K562 (cell line): ENCODE measurements at regions not wholly inside any gene's neighbourhood (a gene's known extent, or its start where the extent isn't known, plus 50 kb on each side); places are given as distances from the start of the nearest gene placed in this dataset.

Experiments used
- ATAC-seq: fragments of 200-7000 bp; cut with Tn5 transposase; 3 replicates; pipeline ENCODE4 v1.9.1; 2020; ENCODE audit warnings: moderate library complexity
- BruUV-seq: library from RNA; stranded (reverse); fragments of 400-500 nt; replicated peaks from 2 replicates; lab custom pipeline; 2021; lab: Mats Ljungman, UMichigan
- CTCF ChIA-PET: fragments of 300-600 bp; formaldehyde crosslinking; extraction: SDS; loops from one replicate; lab custom pipeline; 2021; ENCODE audit warnings: low intra/inter-chr PET ratio; lab: Yijun Ruan, JAX
- POLR2A ChIA-PET: fragments of 300-600, 350-650 bp; sonication (Branson Sonifier 250); formaldehyde crosslinking; extraction: SDS; loops from one replicate; lab custom pipeline; 2021; ENCODE audit warnings: antibody characterized with exemption, inconsistent platforms; lab: Yijun Ruan, JAX
- DNase-seq, 4 experiments: peaks; one replicate each; pipeline versions ENCODE4 v3.0.0 to v3.0.0-alpha.2; 2011 to 2018; ENCODE audit warnings: low spot score in 3 of 4, mixed read lengths in 3 of 4; ENCODE audit errors: extremely low read depth in 1 of 4
- FAIRE-seq: peaks from 2 replicates; lab custom pipeline; 2011; peaks lifted over from hg19 to GRCh38; lab: Jason Lieb, UNC
- H2AFZ ChIP-seq: 2 replicates; pipeline ENCODE4 v1.6.0; 2011; ENCODE audit warnings: low read depth, low read length, control low read depth, inconsistent platforms
- H3K27ac ChIP-seq: fragments of 200-600 bp; 3 replicates; pipeline ENCODE4 v1.8.0; 2011; ENCODE audit warnings: low read depth, mild to moderate bottlenecking, control low read depth, inconsistent platforms, low read length, moderate library complexity, mixed read lengths; ENCODE audit errors: extremely low read depth
- H3K27me3 ChIP-seq, 2 experiments: fragments of 300-600 bp in 1 of 2; 2 replicates in 1 of 2; 3 replicates in 1 of 2; pipeline versions ENCODE4 v1.6.0 to v1.8.0; 2011; ENCODE audit warnings: inconsistent platforms in 2 of 2, low read length in 2 of 2, mild to moderate bottlenecking in 1 of 2, mixed read lengths in 1 of 2, moderate library complexity in 1 of 2; ENCODE audit not compliant: control insufficient read depth in 2 of 2, insufficient read depth in 2 of 2
- H3K36me3 ChIP-seq: fragments of 300-600 bp; 3 replicates; pipeline ENCODE4 v1.8.0; 2011; ENCODE audit warnings: mild to moderate bottlenecking, low read length, inconsistent platforms; ENCODE audit not compliant: control insufficient read depth, insufficient read depth
- H3K4me1 ChIP-seq, 2 experiments: fragments of 200-600 bp in 1 of 2; replicated peaks in 1 of 2; 2 replicates in 1 of 2; 3 replicates in 1 of 2; pipeline versions ENCODE4 v1.5.1 to v1.8.0; 2011; ENCODE audit warnings: inconsistent platforms in 2 of 2, low read length in 2 of 2, mild to moderate bottlenecking in 1 of 2, mixed read lengths in 1 of 2, moderate library complexity in 1 of 2; ENCODE audit not compliant: control insufficient read depth in 2 of 2, insufficient read depth in 2 of 2
- H3K4me2 ChIP-seq: 2 replicates; pipeline ENCODE4 v1.6.1; 2011; ENCODE audit warnings: low read length, control low read depth, inconsistent platforms, mixed read lengths; ENCODE audit not compliant: insufficient read depth
- H3K4me3 ChIP-seq: fragments of 200-600 bp; sonication (generic), shearing (Covaris generic); 2 replicates; pipeline ENCODE4 v1.5.1; 2016; ENCODE audit warnings: control low read depth, inconsistent platforms
- H3K79me2 ChIP-seq: fragments of 200-600 bp; 3 replicates; pipeline ENCODE4 v1.8.0; 2011; ENCODE audit warnings: low read length, inconsistent platforms; ENCODE audit not compliant: control insufficient read depth, insufficient read depth
- H3K9ac ChIP-seq, 2 experiments: 2 replicates each; pipeline versions ENCODE4 v1.6.0 to v1.6.1; 2011; ENCODE audit warnings: low read depth in 2 of 2, low read length in 2 of 2, control low read depth in 1 of 2, inconsistent platforms in 1 of 2, mild to moderate bottlenecking in 1 of 2, mixed read lengths in 1 of 2; ENCODE audit not compliant: insufficient read depth in 1 of 2
- H3K9me1 ChIP-seq: one replicate; pipeline ENCODE4 v1.6.0; 2011; ENCODE audit warnings: inconsistent platforms, mild to moderate bottlenecking, low read length, moderate library complexity; ENCODE audit not compliant: control insufficient read depth, insufficient read depth
- H3K9me3 ChIP-seq: replicated peaks from 2 replicates; pipeline ENCODE4 v1.5.1; 2011; ENCODE audit warnings: low read depth, low read length, inconsistent platforms; ENCODE audit not compliant: control insufficient read depth, insufficient read depth
- H4K20me1 ChIP-seq: replicated peaks from 2 replicates; pipeline ENCODE4 v1.6.1; 2011; ENCODE audit warnings: low read length, inconsistent platforms, mixed read lengths; ENCODE audit not compliant: control insufficient read depth, insufficient read depth
- BRCA1 ChIP-seq, 2 experiments: fragments of 450-650 bp in 1 of 2; sonication (generic) in 1 of 2; formaldehyde crosslinking in 1 of 2; IDR thresholded peaks; 2 replicates each; pipeline versions ENCODE4 v1.5.0 to v1.6.1; 2017 to 2020; ENCODE audit warnings: mild to moderate bottlenecking in 1 of 2, missing genetic modification reagents in 1 of 2
- BRD4 ChIP-seq: fragments of 200-600 bp; sonication (generic); IDR thresholded peaks from 2 replicates; pipeline ENCODE4 v1.6.1; 2017; ENCODE audit warnings: inconsistent platforms
- EGR1 ChIP-seq: fragments of 450-650 bp; conservative IDR thresholded peaks from 2 replicates; pipeline ENCODE4 v1.6.1; 2017; ENCODE audit warnings: mild to moderate bottlenecking
- FOSL1 ChIP-seq: fragments of 200-800 bp; sonication (Bioruptor generic); conservative IDR thresholded peaks from 2 replicates; pipeline ENCODE4 v1.6.1; 2016; ENCODE audit warnings: missing genetic modification characterization, missing compliant biosample characterization
- HDAC8 ChIP-seq: fragments of 450-650 bp; IDR thresholded peaks from 2 replicates; pipeline ENCODE4 v1.6.1; 2016; ENCODE audit warnings: mild to moderate bottlenecking, missing genetic modification characterization, moderate library complexity, missing compliant biosample characterization
- KDM4B ChIP-seq, 2 experiments: fragments of 450-650 bp in 1 of 2; sonication (generic) in 1 of 2; IDR thresholded peaks; 2 replicates each; pipeline ENCODE4 v1.6.1; 2016 to 2017; ENCODE audit warnings: borderline replicate concordance in 2 of 2, antibody characterized with exemption in 1 of 2, low read depth in 1 of 2, mild to moderate bottlenecking in 1 of 2
- NFIC ChIP-seq: fragments of 450-650 bp; IDR thresholded peaks from 2 replicates; pipeline ENCODE4 v1.6.1; 2017; ENCODE audit warnings: mild to moderate bottlenecking, inconsistent platforms
- PHB2 ChIP-seq: fragments of 450-650 bp; IDR thresholded peaks from 2 replicates; pipeline ENCODE4 v1.6.1; 2017; ENCODE audit warnings: low read depth
- PML ChIP-seq: IDR thresholded peaks from 2 replicates; pipeline ENCODE4 v1.6.1; 2012; ENCODE audit warnings: low read length, inconsistent platforms
- SMARCA5 ChIP-seq: fragments of 450-650 bp; IDR thresholded peaks from 2 replicates; pipeline ENCODE4 v1.6.1; 2016
- SREBF2 ChIP-seq: sonication (generic); formaldehyde crosslinking; IDR thresholded peaks from 2 replicates; pipeline ENCODE4 v1.4.0; 2020; ENCODE audit warnings: mild to moderate bottlenecking, missing genetic modification reagents
- TGIF2 ChIP-seq: sonication (generic); formaldehyde crosslinking; IDR thresholded peaks from 2 replicates; pipeline ENCODE4 v1.8.1; 2022; ENCODE audit warnings: mild to moderate bottlenecking, missing genetic modification reagents, moderate library complexity
- U2AF2 ChIP-seq: fragments of 200-400 bp; formaldehyde crosslinking; optimal IDR thresholded peaks from 2 replicates; pipeline ENCODE3; 2017; ENCODE audit warnings: low read depth, mild to moderate bottlenecking, low read length
- ZNF175 ChIP-seq: fragments of 200-800 bp; sonication (Bioruptor generic); IDR thresholded peaks from 2 replicates; pipeline ENCODE4 v1.6.1; 2016; ENCODE audit warnings: low read depth, mild to moderate bottlenecking, missing genetic modification characterization, missing compliant biosample characterization
- ZNF239 ChIP-seq: fragments of 250-450 bp; sonication (Bioruptor Pico); IDR thresholded peaks from 2 replicates; pipeline ENCODE4 v1.4.0; 2020; ENCODE audit warnings: mild to moderate bottlenecking
- ZNF695 ChIP-seq: fragments of 450-650 bp; formaldehyde crosslinking; IDR thresholded peaks from 2 replicates; pipeline ENCODE4 v1.4.0; 2020; ENCODE audit warnings: mild to moderate bottlenecking, moderate library complexity
- WGBS: fragments of 100-300 bp; shearing (Covaris generic); methylation state at CpG from one replicate; pipeline ENCODE4 v1.1.6; 2016; ENCODE audit warnings: low coverage, mixed read lengths; ENCODE audit not compliant: insufficient coverage; ENCODE audit errors: missing lambda C conversion rate; 5-methylcytosine and 5-hydroxymethylcytosine counted together
- in situ Hi-C: fragments of 300-500 bp; cut with MboI; formaldehyde crosslinking; loops from 4 replicates; pipeline ENCODE4 v1.15.0; 2018; ENCODE audit warnings: inconsistent platforms, mixed read lengths
- intact Hi-C: fragments of 100-400 bp; cut with micrococcal nuclease; formaldehyde crosslinking; loops from 2 replicates; pipeline ENCODE4 v1.14.2; 2022
- TF ChIP-seq, protein P1 (sequence below): fragments of 250-450 bp; sonication (Bioruptor Pico); IDR thresholded peaks from 2 replicates; pipeline ENCODE4 v1.5.0; 2021; ENCODE audit warnings: mild to moderate bottlenecking, moderate library complexity
- TF ChIP-seq, protein P2 (sequence below): fragments of 250-450 bp; sonication (Bioruptor Pico); IDR thresholded peaks from 2 replicates; pipeline ENCODE4 v1.8.0; 2022; ENCODE audit warnings: moderate library complexity, mild to moderate bottlenecking, inconsistent platforms

DNA sequence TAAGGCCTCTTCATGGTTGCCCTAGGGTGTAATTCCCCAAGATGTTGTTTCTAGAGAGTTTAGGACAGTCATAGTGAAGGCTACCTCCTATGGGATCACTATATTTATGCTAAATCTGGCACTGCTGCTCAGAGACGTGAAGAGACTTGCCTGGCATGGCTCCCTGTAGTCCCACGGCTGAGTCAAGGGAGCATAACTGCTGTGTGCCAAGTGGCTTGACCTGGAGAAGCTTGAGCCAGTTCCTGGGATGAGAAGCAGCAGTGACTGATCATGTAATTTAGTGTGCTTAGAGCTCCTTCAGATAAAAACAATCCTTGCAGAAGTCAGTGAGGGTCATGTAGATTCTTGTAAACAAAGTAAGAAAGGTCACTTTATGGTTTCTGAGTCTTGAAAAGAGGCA lies 68.9 kb upstream of the TSPAN2 start (continued):
- TF ChIP-seq ZNF239 (CRISPR knock-in tag) (no peak), KDM4B (IDR thresholded peaks at IDR 0.05; ENCODE audit: borderline replicate concordance in 2 of 2, low read depth in 1 of 2) (no peak), SMARCA5 (no peak), PML (no peak)
- TF ChIP-seq, protein P1, sequence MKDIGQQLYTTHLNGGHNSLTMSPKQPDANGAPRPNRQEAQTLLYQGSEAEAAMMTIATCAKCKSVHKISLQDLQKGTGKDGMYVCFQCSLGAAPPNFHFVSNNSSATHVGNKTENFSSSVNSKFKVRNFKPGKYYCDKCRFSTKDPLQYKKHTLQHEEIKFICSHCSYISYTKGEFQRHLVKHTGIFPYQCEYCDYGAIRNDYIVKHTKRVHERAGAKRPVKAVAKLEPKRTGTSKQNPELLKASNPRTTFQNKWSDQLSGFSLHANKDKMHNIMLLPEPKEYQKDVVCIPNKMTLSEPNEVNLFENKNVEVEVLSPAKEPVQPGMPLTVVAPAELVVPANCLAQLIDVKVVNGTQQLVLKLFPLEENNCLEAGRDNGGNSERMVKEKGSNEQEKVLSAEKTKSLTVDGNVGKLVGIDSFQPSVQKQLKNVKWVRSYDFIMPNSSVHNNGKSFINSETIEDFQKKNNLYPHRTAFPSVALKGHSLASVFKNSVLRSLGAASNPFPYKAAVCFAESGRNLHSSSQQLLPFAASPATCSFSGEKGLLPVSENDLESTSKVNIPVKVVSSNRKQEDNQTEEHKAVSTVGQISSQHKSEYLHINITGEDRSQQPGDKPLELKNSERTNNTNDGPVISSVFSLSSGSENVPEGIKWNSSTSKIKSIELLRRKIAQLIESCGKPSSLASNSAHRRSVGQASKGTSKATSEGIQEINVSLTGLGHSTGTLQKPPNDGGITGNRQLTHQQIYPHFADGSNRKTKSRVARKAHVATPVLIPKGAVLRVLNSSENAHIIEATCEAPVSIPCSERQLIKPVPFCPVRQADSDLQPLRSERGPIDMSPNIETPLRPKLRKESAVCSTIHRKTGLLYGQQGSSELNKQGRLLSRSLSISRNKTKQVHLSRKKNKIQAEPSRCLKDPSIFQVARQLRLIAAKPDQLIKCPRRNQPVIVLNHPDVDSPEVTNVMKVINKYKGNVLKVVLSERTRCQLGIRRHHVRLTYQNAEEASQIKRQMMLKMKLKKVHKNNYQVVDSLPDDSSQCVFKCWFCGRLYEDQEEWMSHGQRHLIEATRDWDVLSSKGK (CRISPR knock-in tag): no peak

DNA sequence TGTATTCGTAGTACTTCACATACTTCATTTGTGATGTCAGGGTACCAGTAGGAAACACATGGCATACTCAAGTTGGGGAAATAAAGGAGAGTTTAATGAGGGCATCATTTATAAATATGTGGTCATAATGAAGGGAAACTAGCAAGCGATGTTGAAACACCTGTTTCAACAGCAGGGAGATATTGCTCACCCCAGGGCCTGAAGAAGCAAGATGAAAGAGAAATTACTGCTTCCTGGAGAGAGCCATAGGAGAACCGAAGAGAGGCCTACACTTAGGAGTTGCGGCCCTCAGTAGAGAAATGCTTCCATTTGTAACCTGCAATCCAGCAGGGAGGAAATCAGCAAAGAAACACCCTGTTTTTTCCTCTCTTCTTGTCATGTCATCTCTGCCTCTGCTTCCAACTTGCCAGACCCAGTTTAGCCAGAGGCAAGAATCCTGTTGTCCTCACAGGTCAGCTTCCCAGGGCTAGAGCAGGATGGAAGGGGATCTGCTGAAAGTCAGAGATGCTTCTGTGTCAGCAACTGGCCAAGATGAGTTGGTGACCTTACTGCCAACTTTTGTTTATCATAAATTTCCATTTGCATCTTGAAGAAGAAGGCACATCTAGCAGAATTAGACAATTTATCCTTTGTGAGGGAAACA lies 67.6 kb upstream of the TSPAN2 start:
- Histone ChIP-seq H3K4me3 (no peak overlapping the region), H3K4me2 (no peak overlapping the region), H4K20me1 (no peaks in the 10 kb centered on the region), H3K9me1 (no peaks in the 10 kb centered on the region), H3K36me3 (no peaks in the 10 kb centered on the region), H3K9ac (no peak overlapping the region), H2AFZ (no peak overlapping the region), H3K4me1 (no peaks in the 10 kb centered on the region), H3K27ac (no peak overlapping the region), H3K27me3 (no peaks in the 10 kb centered on the region), H3K79me2 (no peaks in the 10 kb centered on the region), H3K9me3 (no peaks in the 10 kb centered on the region)
- ATAC-seq: no peak
- ChIA-PET POLR2A (no interaction called here), CTCF (no interaction called here)
- intact Hi-C loops: no loop called here
- no TSS peak for BruUV-seq
- WGBS: 4% methylated on average over 4 of the region's 4 CpGs
- no peak for DNase-seq
- in situ Hi-C loops: no loop called here
- FAIRE-seq: no peak
- no peak for TF ChIP-seq ZNF695
- no peak for TF ChIP-seq EGR1
- no peak for TF ChIP-seq U2AF2
- no peak for TF ChIP-seq TGIF2 (CRISPR knock-in tag)
- no peak for TF ChIP-seq BRD4
- no peak for TF ChIP-seq PHB2
- no peak for TF ChIP-seq NFIC
- TF ChIP-seq, protein P2, sequence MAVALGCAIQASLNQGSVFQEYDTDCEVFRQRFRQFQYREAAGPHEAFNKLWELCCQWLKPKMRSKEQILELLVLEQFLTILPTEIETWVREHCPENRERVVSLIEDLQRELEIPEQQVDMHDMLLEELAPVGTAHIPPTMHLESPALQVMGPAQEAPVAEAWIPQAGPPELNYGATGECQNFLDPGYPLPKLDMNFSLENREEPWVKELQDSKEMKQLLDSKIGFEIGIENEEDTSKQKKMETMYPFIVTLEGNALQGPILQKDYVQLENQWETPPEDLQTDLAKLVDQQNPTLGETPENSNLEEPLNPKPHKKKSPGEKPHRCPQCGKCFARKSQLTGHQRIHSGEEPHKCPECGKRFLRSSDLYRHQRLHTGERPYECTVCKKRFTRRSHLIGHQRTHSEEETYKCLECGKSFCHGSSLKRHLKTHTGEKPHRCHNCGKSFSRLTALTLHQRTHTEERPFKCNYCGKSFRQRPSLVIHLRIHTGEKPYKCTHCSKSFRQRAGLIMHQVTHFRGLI: no peak
- TF ChIP-seq FOSL1: no peak
- no peak for TF ChIP-seq BRCA1 (IDR thresholded peaks at IDR 0.05)
- TF ChIP-seq BRCA1 (CRISPR knock-in tag; IDR thresholded peaks at IDR 0.05): no peak
- no peak for TF ChIP-seq SREBF2 (CRISPR knock-in tag)
- no peak for TF ChIP-seq ZNF175 (CRISPR knock-in tag)
- TF ChIP-seq HDAC8 (tag): no peak
